C4-2B (cell line): ENCODE measurements at regions not wholly inside any gene's neighbourhood (a gene's known extent, or its start where the extent isn't known, plus 50 kb on each side); places are given as distances from the start of the nearest gene placed in this dataset.
"Not testable (repeated sequence)": the region's sequence is repeated elsewhere in the genome, so short reads cannot be mapped to it uniquely, and the experiment has no call there.

Source experiments
- H3K27ac ChIP-seq: fragments of 450-650 bp; 2 replicates; pipeline ENCODE4 v1.5.1; 2017
- ZFX ChIP-seq: fragments of 450-650 bp; IDR thresholded peaks from 2 replicates; pipeline ENCODE4 v1.6.1; 2017
- TF ChIP-seq, protein P1 (sequence below): fragments of 450-650 bp; conservative IDR thresholded peaks from 2 replicates; pipeline ENCODE4 v1.5.1; 2017; ENCODE audit warnings: mild to moderate bottlenecking

DNA sequence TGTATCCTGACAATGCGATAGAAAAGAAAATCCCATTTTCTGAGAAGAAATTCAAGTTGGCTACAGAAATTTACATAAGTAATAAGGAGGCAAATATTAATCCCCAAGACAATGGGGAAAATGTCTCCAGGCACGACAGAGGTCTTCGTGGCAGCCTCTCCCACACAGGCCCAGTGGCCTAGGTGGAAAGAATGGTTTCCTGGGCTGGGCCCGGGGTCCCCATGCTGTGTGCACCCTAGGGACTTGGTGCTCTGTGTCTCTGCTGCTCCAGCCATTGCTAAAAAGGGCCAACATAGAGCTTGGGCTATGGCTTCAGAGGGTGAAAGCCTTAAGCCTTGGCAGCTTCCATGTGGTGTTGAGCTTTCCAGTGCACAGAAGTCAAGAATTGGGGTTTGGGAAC lies 102.5 kb upstream of the LYPLAL1 start:
- TF ChIP-seq, protein P1, sequence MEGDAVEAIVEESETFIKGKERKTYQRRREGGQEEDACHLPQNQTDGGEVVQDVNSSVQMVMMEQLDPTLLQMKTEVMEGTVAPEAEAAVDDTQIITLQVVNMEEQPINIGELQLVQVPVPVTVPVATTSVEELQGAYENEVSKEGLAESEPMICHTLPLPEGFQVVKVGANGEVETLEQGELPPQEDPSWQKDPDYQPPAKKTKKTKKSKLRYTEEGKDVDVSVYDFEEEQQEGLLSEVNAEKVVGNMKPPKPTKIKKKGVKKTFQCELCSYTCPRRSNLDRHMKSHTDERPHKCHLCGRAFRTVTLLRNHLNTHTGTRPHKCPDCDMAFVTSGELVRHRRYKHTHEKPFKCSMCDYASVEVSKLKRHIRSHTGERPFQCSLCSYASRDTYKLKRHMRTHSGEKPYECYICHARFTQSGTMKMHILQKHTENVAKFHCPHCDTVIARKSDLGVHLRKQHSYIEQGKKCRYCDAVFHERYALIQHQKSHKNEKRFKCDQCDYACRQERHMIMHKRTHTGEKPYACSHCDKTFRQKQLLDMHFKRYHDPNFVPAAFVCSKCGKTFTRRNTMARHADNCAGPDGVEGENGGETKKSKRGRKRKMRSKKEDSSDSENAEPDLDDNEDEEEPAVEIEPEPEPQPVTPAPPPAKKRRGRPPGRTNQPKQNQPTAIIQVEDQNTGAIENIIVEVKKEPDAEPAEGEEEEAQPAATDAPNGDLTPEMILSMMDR: no peak
- TF ChIP-seq ZFX: no peak
- no peak overlapping the region for H3K27ac ChIP-seq

DNA sequence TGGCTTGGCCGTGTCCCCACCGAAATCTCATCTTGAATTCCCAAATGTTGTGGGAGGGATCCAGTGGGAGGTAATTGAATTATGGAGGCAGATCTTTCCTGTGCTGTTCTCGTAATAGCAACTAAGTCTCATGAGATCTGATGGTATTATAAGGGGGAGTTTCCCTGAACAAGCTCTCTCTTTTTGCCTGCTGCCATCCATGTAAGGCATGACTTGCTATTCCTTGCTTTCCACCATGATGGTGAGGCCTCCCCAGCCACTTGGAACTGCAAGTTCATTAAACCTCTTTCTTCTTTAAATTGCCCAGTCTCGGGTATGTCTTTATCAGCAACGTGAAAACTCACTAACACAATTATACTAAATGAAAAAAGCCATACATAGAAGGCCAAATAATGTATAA lies 101.3 kb upstream of the LYPLAL1 start:
- H3K27ac ChIP-seq: no peak overlapping the region
- TF ChIP-seq, protein P1: no peak
- no peak for TF ChIP-seq ZFX

DNA sequence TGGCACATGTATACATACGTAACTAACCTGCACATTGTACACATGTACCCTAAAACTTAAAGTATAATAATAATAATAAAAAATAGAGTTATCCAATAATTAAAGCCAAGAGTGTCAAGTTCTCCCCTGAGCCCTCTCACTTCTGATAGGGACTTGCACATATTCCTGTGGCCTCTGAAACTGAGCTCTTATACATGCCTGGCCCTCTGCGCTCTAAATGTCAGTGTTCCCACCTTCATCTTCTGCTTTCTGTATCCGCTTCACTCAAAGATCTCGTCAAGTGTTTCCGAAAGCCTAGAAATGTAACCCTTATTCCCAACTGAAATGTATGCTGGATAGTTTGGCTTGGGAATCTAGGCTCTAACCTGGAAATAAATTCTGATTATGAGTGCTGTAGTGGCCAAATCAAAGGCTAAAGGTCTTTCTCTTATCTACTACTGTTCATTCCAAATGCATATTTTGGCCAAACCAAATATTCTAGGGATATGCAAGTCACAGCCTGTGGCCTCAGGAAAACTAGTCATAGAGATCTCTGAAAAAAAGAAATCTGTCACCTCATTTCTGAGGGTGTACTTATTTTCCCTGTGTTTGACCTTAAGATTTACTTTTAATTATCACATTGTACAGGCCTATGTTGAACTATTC lies 99.5 kb upstream of the LYPLAL1 start:
- TF ChIP-seq ZFX: no peak
- TF ChIP-seq, protein P1: no peak

DNA sequence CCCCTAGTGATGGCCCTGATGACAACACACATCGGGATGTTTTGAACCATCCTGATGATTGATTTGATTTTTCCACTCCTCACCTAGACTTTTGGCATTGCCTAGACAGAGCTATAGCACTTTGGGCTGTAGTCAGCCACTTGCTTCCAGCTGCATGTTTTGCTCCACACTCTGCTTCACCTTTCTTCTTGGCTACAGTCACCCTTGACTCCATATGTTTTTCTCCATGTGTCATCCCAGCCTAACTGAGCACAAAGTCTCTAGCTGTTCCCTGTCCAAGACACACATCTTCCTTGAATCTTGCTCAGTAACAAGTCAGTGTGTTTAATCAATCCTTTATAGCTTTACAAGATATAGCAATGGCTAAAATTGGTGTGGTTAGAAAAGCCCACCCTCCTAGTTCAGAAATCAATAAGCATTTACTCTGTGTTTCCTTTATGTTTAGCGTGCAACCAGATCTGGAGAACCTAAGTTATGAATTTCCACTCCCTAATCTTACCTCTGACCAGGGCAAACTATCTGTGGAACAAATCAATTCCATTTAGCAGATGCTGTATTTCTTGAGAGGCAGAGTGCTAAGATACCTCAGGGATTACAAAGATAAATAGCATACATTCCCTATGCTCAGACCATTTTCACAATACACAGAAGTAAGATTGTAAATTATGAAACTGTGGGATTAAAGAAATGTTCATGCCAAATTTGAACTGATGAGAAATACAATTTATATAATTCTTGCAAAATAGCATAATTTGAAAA lies 98.4 kb upstream of the LYPLAL1 start:
- TF ChIP-seq, protein P1: no peak
- H3K27ac ChIP-seq: no peak overlapping the region

More for the DNA sequence above, 99.5 kb upstream of the LYPLAL1 start:
- no peak overlapping the region for H3K27ac ChIP-seq

DNA sequence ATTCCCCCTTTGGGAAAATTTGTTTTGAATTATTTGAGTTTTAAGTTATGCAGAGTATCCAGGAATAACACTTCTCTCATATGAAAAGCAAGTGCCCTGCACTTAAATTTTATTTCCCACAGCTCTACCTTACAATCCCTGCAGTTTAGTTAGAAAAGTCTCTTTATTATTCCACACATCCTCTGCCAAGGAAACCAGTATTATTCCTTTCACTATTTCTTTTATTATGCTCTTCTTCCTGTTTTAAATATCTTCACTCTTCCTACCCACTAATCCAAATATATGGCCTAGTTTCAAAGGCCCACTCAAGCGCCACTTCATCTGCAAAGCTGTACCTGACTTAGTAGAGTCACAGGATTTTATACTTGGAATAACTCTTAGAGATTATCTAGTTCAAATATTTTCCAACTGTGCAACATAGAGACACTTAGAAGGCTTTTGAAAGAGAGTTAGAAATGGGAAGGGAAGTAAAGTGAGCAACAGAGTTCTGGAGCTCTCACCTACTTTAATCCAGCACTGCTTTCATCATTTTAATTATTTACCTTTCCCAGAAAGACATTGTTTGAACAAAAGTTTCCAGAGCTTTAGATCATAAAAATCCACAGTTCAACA lies 97.2 kb upstream of the LYPLAL1 start:
- no peak overlapping the region for H3K27ac ChIP-seq
- TF ChIP-seq, protein P1: no peak
- no peak for TF ChIP-seq ZFX

DNA sequence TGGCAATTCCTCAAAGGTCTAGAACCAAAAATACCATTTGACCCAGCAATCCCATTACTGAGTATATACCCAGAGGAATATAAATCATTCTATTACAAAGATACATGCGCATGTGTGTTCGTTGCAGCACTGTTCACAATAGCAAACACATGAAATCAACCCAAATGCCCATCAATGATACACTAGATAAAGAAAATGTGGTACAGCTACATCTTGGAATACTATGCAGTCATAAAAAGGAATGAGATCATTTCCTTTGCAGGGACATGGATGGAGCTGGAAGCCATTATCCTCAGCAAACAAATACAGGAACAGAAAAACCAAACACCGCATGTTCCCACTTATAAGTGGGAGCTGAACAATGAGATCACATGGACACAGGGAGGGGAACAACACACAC lies 95.9 kb upstream of the LYPLAL1 start:
- not testable (repeated sequence) for H3K27ac ChIP-seq

DNA sequence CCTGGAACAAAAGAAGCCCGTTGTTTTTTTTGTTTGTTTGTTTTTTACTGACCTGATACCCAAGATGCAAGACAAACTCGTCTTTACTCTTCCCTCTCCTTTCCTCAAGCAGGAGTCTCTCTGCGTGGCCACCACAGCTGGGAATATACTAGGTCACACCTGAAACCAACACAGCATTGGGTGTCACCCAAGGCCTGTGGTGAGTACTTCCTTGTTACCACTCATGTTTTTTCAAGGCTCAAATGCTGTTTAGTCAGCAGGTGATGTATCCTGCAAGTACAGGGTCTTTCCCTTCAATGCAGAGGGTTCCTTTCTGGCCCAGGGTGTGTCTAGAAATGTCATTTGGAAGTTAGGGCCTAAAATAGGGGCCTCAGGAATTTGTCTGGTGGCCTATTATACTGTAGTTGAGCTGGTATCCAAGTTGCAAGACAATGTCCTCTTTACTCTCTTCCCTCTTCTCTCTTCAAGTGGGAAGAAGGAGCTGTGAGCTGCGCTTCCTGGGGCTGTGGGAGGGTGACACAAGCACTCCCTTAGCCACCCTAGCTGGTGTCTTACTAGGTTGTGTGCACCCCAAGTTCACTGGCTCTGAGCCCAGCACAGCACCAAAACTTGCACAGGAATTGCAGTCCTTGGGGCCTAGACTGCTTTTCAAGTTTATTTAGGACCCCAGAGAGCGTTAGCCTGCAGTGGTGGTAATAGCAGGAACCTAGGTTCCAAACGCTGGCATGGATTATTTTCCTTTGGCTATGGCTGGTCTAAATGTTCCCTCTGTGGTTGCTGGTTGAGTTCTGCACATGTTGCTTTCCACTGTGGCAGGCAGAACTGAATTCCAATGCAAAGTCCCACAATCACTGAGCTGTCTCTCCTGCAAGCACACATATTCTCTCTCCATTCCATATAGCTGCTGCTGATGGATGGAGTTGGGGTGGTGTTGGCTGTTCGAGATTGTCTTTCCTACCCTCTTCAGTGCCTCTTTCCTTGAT lies 91.4 kb upstream of the LYPLAL1 start:
- no peak overlapping the region for H3K27ac ChIP-seq
- TF ChIP-seq, protein P1: no peak
- no peak for TF ChIP-seq ZFX
